ENCODE measurements at regions not wholly inside any gene's neighbourhood (a gene's known extent, or its start where the extent isn't known, plus 50 kb on each side); places are given as distances from the start of the nearest gene placed in this dataset.
"Not testable (repeated sequence)": the region's sequence is repeated elsewhere in the genome, so short reads cannot be mapped to it uniquely, and the experiment has no call there.

GRCh38 chr3:177350121-177350520 is 152.8 kb upstream of the TBL1XR1 start:
- H3K27me3 ChIP-seq = no peaks in the 10 kb centered on the region
- no peak for TF ChIP-seq CTCF (IDR thresholded peaks at IDR 0.05)
- no peak for ATAC-seq
- intact Hi-C loops (cut with DNase I) = no loop called here
- H3K36me3 ChIP-seq = no peaks in the 10 kb centered on the region
- no peak overlapping the region for H3K4me3 ChIP-seq
- no peaks in the 10 kb centered on the region for H3K9me3 ChIP-seq
- H3K4me1 ChIP-seq = peaks cover 4 to 23% of the 10 kb centered on the region in 2 donors
- peak in 2 of 4 donors; percentile 74 to 78 for DNase-seq
- no peak overlapping the region for H3K27ac ChIP-seq

GRCh38 chr3:177351206-177351605 is 153.9 kb upstream of the TBL1XR1 start:
- ATAC-seq (no peak), DNase-seq (no peak)
- H3K9me3 ChIP-seq = no peaks in the 10 kb centered on the region
- no peak overlapping the region for H3K4me3 ChIP-seq
- no peaks in the 10 kb centered on the region for H3K27me3 ChIP-seq
- intact Hi-C loops (cut with DNase I) = no loop called here
- peaks cover 0 to 16% of the 10 kb centered on the region in 2 donors for H3K4me1 ChIP-seq
- no peaks in the 10 kb centered on the region for H3K36me3 ChIP-seq
- no peak for TF ChIP-seq CTCF (IDR thresholded peaks at IDR 0.05)
- H3K27ac ChIP-seq = no peak overlapping the region

- Histone ChIP-seq H3K9me3 (no peaks in the 10 kb centered on the region), H3K4me3 (no peak overlapping the region), H3K27ac (no peak overlapping the region), H3K36me3 (no peaks in the 10 kb centered on the region), H3K27me3 (no peaks in the 10 kb centered on the region), H3K4me1 (peaks cover 3 to 19% of the 10 kb centered on the region in 2 donors)
- intact Hi-C loops (cut with DNase I) = no loop called here
- no peak for TF ChIP-seq CTCF (IDR thresholded peaks at IDR 0.05)
- ATAC-seq (peak; percentile 84), DNase-seq (no peak)
Measured at GRCh38 chr3:177351757-177352158, 154.5 kb upstream of the TBL1XR1 start.

- Histone ChIP-seq H3K27ac (no peak overlapping the region), H3K4me3 (no peak overlapping the region), H3K9me3 (no peaks in the 10 kb centered on the region), H3K27me3 (no peaks in the 10 kb centered on the region), H3K4me1 (peaks cover 8 to 26% of the 10 kb centered on the region in 2 donors), H3K36me3 (no peaks in the 10 kb centered on the region)
- DNase-seq = no peak
- no peak for TF ChIP-seq CTCF (IDR thresholded peaks at IDR 0.05)
- intact Hi-C loops (cut with DNase I) = no loop called here
- peak; percentile 58 for ATAC-seq
Measured at GRCh38 chr3:177352424-177352823, 155.1 kb upstream of the TBL1XR1 start.

GRCh38 chr3:177353140-177353539 is 155.9 kb upstream of the TBL1XR1 start:
- Histone ChIP-seq H3K27ac (no peak overlapping the region), H3K27me3 (no peaks in the 10 kb centered on the region), H3K36me3 (no peaks in the 10 kb centered on the region), H3K4me1 (peaks cover 15 to 33% of the 10 kb centered on the region in 2 donors), H3K9me3 (no peaks in the 10 kb centered on the region), H3K4me3 (no peak overlapping the region)
- ATAC-seq = no peak
- DNase-seq = no peak
- intact Hi-C loops (cut with DNase I) = no loop called here
- TF ChIP-seq CTCF (IDR thresholded peaks at IDR 0.05) = no peak

GRCh38 chr3:177353879-177354278 is 156.6 kb upstream of the TBL1XR1 start:
- ATAC-seq; H3K9me3 ChIP-seq; DNase-seq; intact Hi-C loops (cut with DNase I); H3K4me3 ChIP-seq; H3K27ac ChIP-seq; H3K36me3 ChIP-seq; H3K27me3 ChIP-seq: not testable (repeated sequence)
- peaks cover 20 to 41% of the 10 kb centered on the region in 2 donors for H3K4me1 ChIP-seq
